Mammary epithelial cell (primary cell): ENCODE measurements at regions not wholly inside any gene's neighbourhood (a gene's known extent, or its start where the extent isn't known, plus 50 kb on each side); places are given as distances from the start of the nearest gene placed in this dataset.

Source experiments
- EZH2 ChIP-seq: IDR thresholded peaks from 2 replicates; pipeline ENCODE4 v1.6.1; 2012; ENCODE audit warnings: low read length, inconsistent platforms, borderline replicate concordance
- TF ChIP-seq, protein P1 (sequence below), 2 donors: IDR thresholded peaks in 1 of 2; conservative IDR thresholded peaks in 1 of 2; 2 replicates each; pipeline ENCODE4 v1.5.1; 2011 to 2012; ENCODE audit warnings: inconsistent platforms in 2 of 2, low read length in 2 of 2, mild to moderate bottlenecking in 2 of 2, control low read depth in 1 of 2, low read depth in 1 of 2; ENCODE audit not compliant: insufficient read depth in 1 of 2; ENCODE audit errors: extremely low read depth in 1 of 2

DNA sequence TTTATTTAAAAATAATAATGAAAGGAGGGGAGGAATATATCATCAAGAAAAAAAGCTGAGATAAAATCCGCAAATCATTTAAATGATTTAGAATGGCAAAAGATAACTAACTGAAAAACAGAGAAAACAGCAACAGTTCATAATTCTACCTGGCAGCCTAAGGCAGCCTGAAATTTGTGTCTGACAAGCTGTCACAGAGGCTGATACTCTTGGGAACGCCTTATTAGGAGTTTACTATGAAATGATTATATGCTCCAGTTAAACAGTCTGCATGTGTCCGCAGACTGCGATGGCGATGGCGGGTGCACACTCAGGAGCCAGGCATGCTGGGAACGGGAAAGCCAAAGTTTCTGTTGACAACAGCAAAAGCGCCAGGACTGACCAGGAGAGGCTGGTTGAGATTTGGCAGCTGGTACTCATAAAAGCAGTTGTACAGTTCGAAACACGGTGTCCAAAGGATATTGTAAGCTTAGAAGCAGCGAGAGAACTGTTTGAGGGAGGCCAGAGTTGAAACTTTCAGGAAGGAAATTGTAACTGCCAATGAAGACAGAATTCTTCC lies 172.9 kb upstream of the MPPED2 start:
- TF ChIP-seq, protein P1, sequence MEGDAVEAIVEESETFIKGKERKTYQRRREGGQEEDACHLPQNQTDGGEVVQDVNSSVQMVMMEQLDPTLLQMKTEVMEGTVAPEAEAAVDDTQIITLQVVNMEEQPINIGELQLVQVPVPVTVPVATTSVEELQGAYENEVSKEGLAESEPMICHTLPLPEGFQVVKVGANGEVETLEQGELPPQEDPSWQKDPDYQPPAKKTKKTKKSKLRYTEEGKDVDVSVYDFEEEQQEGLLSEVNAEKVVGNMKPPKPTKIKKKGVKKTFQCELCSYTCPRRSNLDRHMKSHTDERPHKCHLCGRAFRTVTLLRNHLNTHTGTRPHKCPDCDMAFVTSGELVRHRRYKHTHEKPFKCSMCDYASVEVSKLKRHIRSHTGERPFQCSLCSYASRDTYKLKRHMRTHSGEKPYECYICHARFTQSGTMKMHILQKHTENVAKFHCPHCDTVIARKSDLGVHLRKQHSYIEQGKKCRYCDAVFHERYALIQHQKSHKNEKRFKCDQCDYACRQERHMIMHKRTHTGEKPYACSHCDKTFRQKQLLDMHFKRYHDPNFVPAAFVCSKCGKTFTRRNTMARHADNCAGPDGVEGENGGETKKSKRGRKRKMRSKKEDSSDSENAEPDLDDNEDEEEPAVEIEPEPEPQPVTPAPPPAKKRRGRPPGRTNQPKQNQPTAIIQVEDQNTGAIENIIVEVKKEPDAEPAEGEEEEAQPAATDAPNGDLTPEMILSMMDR (conservative IDR thresholded peaks at IDR 0.05 in 1 of 2, IDR thresholded peaks at IDR 0.05 in 1 of 2; ENCODE audit: extremely low read depth in 1 of 2, insufficient read depth in 1 of 2, low read depth in 1 of 2, low read length in 2 of 2): no peak
- TF ChIP-seq EZH2: no peak
